A673 (cell line): ENCODE measurements at regions not wholly inside any gene's neighbourhood (a gene's known extent, or its start where the extent isn't known, plus 50 kb on each side); places are given as distances from the start of the nearest gene placed in this dataset.

Experiments used
- CTCF ChIP-seq: fragments of 300-800, 200-600 bp; sonication (generic); conservative IDR thresholded peaks from 2 replicates; pipeline ENCODE4 v1.5.1; 2017; ENCODE audit warnings: low read depth, mild to moderate bottlenecking, antibody characterized with exemption, low read length, moderate library complexity, mixed read lengths
- EZH2 ChIP-seq: fragments of 200-600 bp; sonication (generic); IDR thresholded peaks from 2 replicates; pipeline ENCODE4 v1.6.1; 2017; ENCODE audit warnings: borderline replicate concordance, low read depth, mild to moderate bottlenecking, mixed read lengths, antibody characterized with exemption, low read length; ENCODE audit not compliant: poor library complexity, severe bottlenecking

GRCh38 chr6:14284969-14285590 is 167.5 kb downstream of the CD83 start:
- TF ChIP-seq CTCF (no peak), EZH2 (no peak)
